NCI-H2227 (cell line): ENCODE measurements at regions not wholly inside any gene's neighbourhood (a gene's known extent, or its start where the extent isn't known, plus 50 kb on each side); places are given as distances from the start of the nearest gene placed in this dataset.

Source experiments
- DNase-seq: peaks from one replicate; lab custom pipeline; 2025; ENCODE audit not compliant: unreplicated experiment; lab: John Stamatoyannopoulos, UW

DNA sequence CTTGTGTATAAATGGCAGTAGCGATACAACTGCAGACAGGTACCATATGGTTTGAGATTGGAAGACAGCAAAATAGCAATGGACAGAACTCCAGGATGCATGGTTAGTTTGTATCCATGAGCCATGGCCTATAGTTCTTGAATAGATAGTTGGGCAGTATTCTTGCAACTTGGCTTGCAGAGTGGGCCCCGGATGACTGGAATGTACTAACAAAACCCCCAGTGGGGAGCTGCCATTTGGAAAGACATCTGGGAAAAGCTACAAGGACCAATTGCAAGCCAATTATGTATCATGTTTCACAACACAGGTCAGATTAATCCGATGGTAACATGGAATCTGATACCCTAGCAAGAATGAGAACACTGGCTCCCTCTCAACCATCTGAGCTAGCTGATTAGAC, 279.6 kb downstream of the RERGL start:
- DNase-seq, result no peak

DNA sequence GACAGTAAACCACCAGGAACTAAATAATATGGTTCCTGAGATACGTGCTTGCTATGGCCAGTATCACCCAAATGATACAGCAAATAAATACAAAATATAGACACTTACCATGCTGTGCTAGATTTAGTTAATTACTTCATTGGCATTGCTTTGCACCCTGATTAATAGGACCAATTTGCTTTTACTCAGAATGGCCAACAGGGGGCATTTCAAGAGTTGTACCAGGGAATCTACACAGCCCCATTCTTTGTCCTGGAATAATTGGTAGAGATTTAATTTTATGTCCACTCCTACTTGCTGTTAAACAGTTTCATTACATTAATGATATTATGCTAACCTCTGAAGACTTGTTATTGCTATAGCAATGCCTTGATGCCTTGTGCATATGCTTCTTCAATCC, 280.8 kb downstream of the RERGL start:
- DNase-seq, result no peak

- DNase-seq, result no peak
Measured at GRCh38 chr12:17802657-17803641, 287.0 kb downstream of the RERGL start.

GRCh38 chr12:17793854-17794253, 296.1 kb downstream of the RERGL start:
- DNase-seq, result no peak

- DNase-seq, result no peak
Measured at GRCh38 chr12:17778242-17778641, 311.8 kb downstream of the RERGL start.

DNA sequence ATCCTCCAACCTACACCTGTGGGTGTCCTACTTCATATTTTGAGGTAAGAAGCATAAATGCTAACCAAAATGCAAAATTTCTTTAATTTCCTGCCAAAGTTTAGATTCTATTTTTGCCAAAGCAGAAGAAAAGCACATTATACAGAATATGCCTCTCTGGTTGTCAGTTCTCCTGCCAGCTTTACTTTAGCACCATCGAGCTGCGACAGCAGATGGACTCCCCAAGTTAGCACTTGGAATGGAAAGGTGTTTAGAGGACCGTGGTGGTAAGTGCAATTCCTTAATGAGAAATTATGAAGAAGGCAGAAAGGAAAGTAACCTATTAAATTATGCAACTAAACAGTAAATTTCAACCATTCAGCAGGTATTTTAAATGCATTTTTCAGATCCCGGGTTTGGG, 326.6 kb downstream of the RERGL start:
- no peak for DNase-seq

DNA sequence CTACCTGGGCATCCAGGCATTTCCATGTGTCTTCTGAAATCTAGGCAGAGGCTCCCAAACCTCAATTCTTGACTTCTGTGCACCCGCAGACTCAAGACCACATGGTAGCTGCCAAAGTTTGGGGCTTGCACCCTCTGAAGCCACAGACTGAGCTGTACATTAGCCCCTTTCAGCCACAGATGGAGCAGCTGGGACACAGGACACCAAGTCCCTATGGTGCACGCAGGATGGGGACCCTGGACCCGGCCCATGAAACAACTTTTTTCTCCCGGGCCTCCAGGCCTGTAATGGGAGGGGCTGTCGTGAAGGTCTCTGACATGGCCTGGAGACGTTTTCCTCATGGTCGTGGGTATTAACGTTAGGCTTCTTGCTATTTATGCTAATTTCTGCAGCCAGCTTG, 330.0 kb downstream of the RERGL start:
- DNase-seq, result no peak
